HAP-1 (cell line): ENCODE measurements at regions not wholly inside any gene's neighbourhood (a gene's known extent, or its start where the extent isn't known, plus 50 kb on each side); places are given as distances from the start of the nearest gene placed in this dataset.

Source experiments
- DNase-seq, 2 experiments: peaks; one replicate each; pipeline ENCODE4 v3.0.0-alpha.2; 2016 to 2020; ENCODE audit warnings: low spot score in 2 of 2
- H3K27me3 ChIP-seq: fragments of 250-450 bp; sonication (Bioruptor Pico); 2 replicates; pipeline ENCODE4 v1.5.1; 2020; ENCODE audit warnings: low read depth, mild to moderate bottlenecking, moderate library complexity
- H3K36me3 ChIP-seq: fragments of 250-450 bp; sonication (Bioruptor Pico); replicated peaks from 2 replicates; pipeline ENCODE4 v1.5.1; 2020; ENCODE audit warnings: mild to moderate bottlenecking
- H3K4me1 ChIP-seq: fragments of 250-450 bp; sonication (Bioruptor Pico); 2 replicates; pipeline ENCODE4 v1.5.1; 2020; ENCODE audit warnings: mild to moderate bottlenecking
- H3K4me3 ChIP-seq: fragments of 250-450 bp; sonication (Bioruptor Pico); 2 replicates; pipeline ENCODE4 v1.5.1; 2020; ENCODE audit warnings: mild to moderate bottlenecking, moderate library complexity
- H3K9me3 ChIP-seq: fragments of 250-450 bp; sonication (Bioruptor Pico); 2 replicates; pipeline ENCODE4 v1.5.1; 2020; ENCODE audit warnings: mild to moderate bottlenecking, moderate library complexity
- in situ Hi-C: fragments of 300-500 bp; cut with MboI; formaldehyde crosslinking; loops from 3 replicates; pipeline ENCODE4 v1.14.3; 2020; ENCODE audit warnings: low sequenced_read_pairs, inconsistent platforms, mixed read lengths

- H3K27me3 ChIP-seq = no peaks in the 10 kb centered on the region
- in situ Hi-C loops = no loop called here
- peak; percentile 53 to 66 for DNase-seq
- peaks cover 14% of the 10 kb centered on the region for H3K4me1 ChIP-seq
- H3K36me3 ChIP-seq = no peaks in the 10 kb centered on the region
- no peaks in the 10 kb centered on the region for H3K9me3 ChIP-seq
- no peak overlapping the region for H3K4me3 ChIP-seq
Measured at GRCh38 chr6:14816116-14816859, 429.6 kb upstream of the JARID2 start.

GRCh38 chr6:14817074-14817473 lies 428.8 kb upstream of the JARID2 start:
- in situ Hi-C loops = no loop called here

GRCh38 chr6:14818422-14818884 lies 427.4 kb upstream of the JARID2 start:
- Histone ChIP-seq H3K36me3 (no peaks in the 10 kb centered on the region), H3K9me3 (no peaks in the 10 kb centered on the region), H3K4me1 (peaks cover 14% of the 10 kb centered on the region), H3K4me3 (no peak overlapping the region), H3K27me3 (no peaks in the 10 kb centered on the region)
- in situ Hi-C loops = no loop called here
- DNase-seq = no peak

More at GRCh38 chr6:14817074-14817473, 428.8 kb upstream of the JARID2 start:
- Histone ChIP-seq H3K4me3 (no peak overlapping the region), H3K36me3 (no peaks in the 10 kb centered on the region), H3K9me3 (no peaks in the 10 kb centered on the region), H3K4me1 (peaks cover 14% of the 10 kb centered on the region), H3K27me3 (no peaks in the 10 kb centered on the region)
- no peak for DNase-seq

GRCh38 chr6:14819001-14819400 lies 426.9 kb upstream of the JARID2 start:
- peaks cover 19% of the 10 kb centered on the region for H3K4me1 ChIP-seq
- H3K36me3 ChIP-seq = no peaks in the 10 kb centered on the region
- H3K4me3 ChIP-seq = no peak overlapping the region
- in situ Hi-C loops = no loop called here
- H3K27me3 ChIP-seq = no peaks in the 10 kb centered on the region
- DNase-seq = no peak
- H3K9me3 ChIP-seq = no peaks in the 10 kb centered on the region

- in situ Hi-C loops = no loop called here
- Histone ChIP-seq H3K4me1 (peaks cover 28% of the 10 kb centered on the region), H3K9me3 (no peaks in the 10 kb centered on the region), H3K4me3 (no peak overlapping the region), H3K36me3 (no peaks in the 10 kb centered on the region), H3K27me3 (no peaks in the 10 kb centered on the region)
- no peak for DNase-seq
Measured at GRCh38 chr6:14819840-14820420, 425.9 kb upstream of the JARID2 start.

GRCh38 chr6:14822012-14822553 lies 423.8 kb upstream of the JARID2 start:
- H3K36me3 ChIP-seq = no peaks in the 10 kb centered on the region
- H3K4me3 ChIP-seq = no peak overlapping the region
- no peak for DNase-seq
- H3K9me3 ChIP-seq = no peaks in the 10 kb centered on the region
- H3K4me1 ChIP-seq = peaks cover 21% of the 10 kb centered on the region
- in situ Hi-C loops = no loop called here
- no peaks in the 10 kb centered on the region for H3K27me3 ChIP-seq

- H3K27me3 ChIP-seq = no peaks in the 10 kb centered on the region
- peaks cover 21% of the 10 kb centered on the region for H3K4me1 ChIP-seq
- no peaks in the 10 kb centered on the region for H3K36me3 ChIP-seq
- in situ Hi-C loops = no loop called here
- no peak overlapping the region for H3K4me3 ChIP-seq
- no peaks in the 10 kb centered on the region for H3K9me3 ChIP-seq
- no peak for DNase-seq
Measured at GRCh38 chr6:14822679-14823078, 423.2 kb upstream of the JARID2 start.

GRCh38 chr6:14824060-14824459 lies 421.8 kb upstream of the JARID2 start:
- Histone ChIP-seq H3K9me3 (no peaks in the 10 kb centered on the region), H3K4me1 (peaks cover 21% of the 10 kb centered on the region), H3K27me3 (no peaks in the 10 kb centered on the region), H3K36me3 (no peaks in the 10 kb centered on the region), H3K4me3 (no peak overlapping the region)
- in situ Hi-C loops = no loop called here
- DNase-seq = no peak

GRCh38 chr6:14824484-14825275 lies 421.2 kb upstream of the JARID2 start:
- H3K4me3 ChIP-seq = no peak overlapping the region
- in situ Hi-C loops = no loop called here
- H3K9me3 ChIP-seq = no peaks in the 10 kb centered on the region

GRCh38 chr6:14826456-14826855 lies 419.4 kb upstream of the JARID2 start:
- DNase-seq = no peak
- H3K4me3 ChIP-seq = no peak overlapping the region
- no peaks in the 10 kb centered on the region for H3K36me3 ChIP-seq
- peaks cover 21% of the 10 kb centered on the region for H3K4me1 ChIP-seq
- peaks cover 2% of the 10 kb centered on the region; the same call in 1 of the 2 replicates for H3K27me3 ChIP-seq
- in situ Hi-C loops = no loop called here
- H3K9me3 ChIP-seq = no peaks in the 10 kb centered on the region

More at GRCh38 chr6:14824484-14825275, 421.2 kb upstream of the JARID2 start:
- DNase-seq = peak; percentile 23 to 70
- Histone ChIP-seq H3K4me1 (peaks cover 21% of the 10 kb centered on the region), H3K27me3 (no peaks in the 10 kb centered on the region; the same call in 1 of the 2 replicates), H3K36me3 (no peaks in the 10 kb centered on the region)

GRCh38 chr6:14827354-14827753 lies 418.5 kb upstream of the JARID2 start:
- Histone ChIP-seq H3K4me1 (peaks cover 21% of the 10 kb centered on the region), H3K9me3 (no peaks in the 10 kb centered on the region), H3K27me3 (peaks cover 2% of the 10 kb centered on the region; the same call in 1 of the 2 replicates), H3K4me3 (no peak overlapping the region), H3K36me3 (no peaks in the 10 kb centered on the region)
- no peak for DNase-seq
- in situ Hi-C loops = no loop called here

GRCh38 chr6:14828201-14828611 lies 417.7 kb upstream of the JARID2 start:
- DNase-seq = no peak
- in situ Hi-C loops = no loop called here
- H3K4me1 ChIP-seq = peaks cover 21% of the 10 kb centered on the region

GRCh38 chr6:14831070-14831469 lies 414.8 kb upstream of the JARID2 start:
- Histone ChIP-seq H3K9me3 (no peaks in the 10 kb centered on the region), H3K36me3 (no peaks in the 10 kb centered on the region), H3K4me1 (no peaks in the 10 kb centered on the region), H3K4me3 (no peak overlapping the region), H3K27me3 (peaks cover 2% of the 10 kb centered on the region; the same call in 1 of the 2 replicates)
- in situ Hi-C loops = no loop called here
- no peak for DNase-seq

More at GRCh38 chr6:14828201-14828611, 417.7 kb upstream of the JARID2 start:
- no peaks in the 10 kb centered on the region for H3K36me3 ChIP-seq
- no peaks in the 10 kb centered on the region for H3K9me3 ChIP-seq
- H3K27me3 ChIP-seq = peaks cover 2% of the 10 kb centered on the region; the same call in 1 of the 2 replicates
- H3K4me3 ChIP-seq = no peak overlapping the region
